Endothelial cell of umbilical vein (primary cell): ENCODE measurements at regions not wholly inside any gene's neighbourhood (a gene's known extent, or its start where the extent isn't known, plus 50 kb on each side); places are given as distances from the start of the nearest gene placed in this dataset.

Experiments
- BruUV-seq: library from RNA; stranded (reverse); fragments of 400-500 nt; replicated peaks from 2 replicates; lab custom pipeline; 2021; lab: Mats Ljungman, UMichigan
- CTCF ChIA-PET: fragments of 300-600, 350-600 bp; sonication (Branson Sonifier 250); formaldehyde crosslinking; loops from one replicate; lab custom pipeline; 2021; ENCODE audit warnings: antibody characterized with exemption, inconsistent platforms; lab: Charles Lee
- POLR2A ChIA-PET: fragments of 300-600, 350-600 bp; sonication (Branson Sonifier 250); formaldehyde crosslinking; loops from one replicate; lab custom pipeline; 2021; ENCODE audit warnings: antibody characterized with exemption, inconsistent platforms; lab: Charles Lee
- DNase-seq: peaks from one replicate; pipeline ENCODE4 v3.0.0-alpha.2; 2011; ENCODE audit warnings: low read depth, low spot score
- FAIRE-seq: peaks from 2 replicates; lab custom pipeline; 2011; peaks lifted over from hg19 to GRCh38; lab: Jason Lieb, UNC
- H2AFZ ChIP-seq: 2 replicates; pipeline ENCODE4 v1.6.0; 2012; ENCODE audit warnings: low read depth, low read length, control low read depth, inconsistent platforms
- H3K27ac ChIP-seq: 2 replicates; pipeline ENCODE4 v1.5.1; 2011; ENCODE audit warnings: low read depth, mild to moderate bottlenecking, control low read depth, low read length, moderate library complexity; ENCODE audit not compliant: insufficient read depth
- H3K27me3 ChIP-seq, 2 experiments: 2 replicates each; pipeline versions ENCODE4 v1.6.0 to v1.6.1; 2011; ENCODE audit warnings: low read length in 2 of 2, mixed read lengths in 1 of 2; ENCODE audit not compliant: control insufficient read depth in 2 of 2, insufficient read depth in 2 of 2
- H3K36me3 ChIP-seq, 2 experiments: 2 replicates in 1 of 2; 3 replicates in 1 of 2; pipeline ENCODE4 v1.5.1; 2011; ENCODE audit warnings: low read length in 2 of 2, mild to moderate bottlenecking in 1 of 2, moderate library complexity in 1 of 2; ENCODE audit not compliant: control insufficient read depth in 2 of 2, insufficient read depth in 2 of 2; ENCODE audit errors: extremely low read depth in 1 of 2
- H3K4me1 ChIP-seq: 3 replicates; pipeline ENCODE4 v1.5.1; 2011; ENCODE audit warnings: mild to moderate bottlenecking, low read length; ENCODE audit not compliant: control insufficient read depth, insufficient read depth; ENCODE audit errors: extremely low read depth
- H3K4me2 ChIP-seq: 2 replicates; pipeline ENCODE4 v1.6.1; 2011; ENCODE audit warnings: low read length, control low read depth, mixed read lengths; ENCODE audit not compliant: insufficient read depth
- H3K4me3 ChIP-seq, 3 experiments: fragments of 200-600 bp in 1 of 3; sonication (generic), shearing (Covaris generic) in 1 of 3; replicated peaks in 1 of 3; 2 replicates each; pipeline ENCODE4 v1.5.1; 2011 to 2016; ENCODE audit warnings: control low read depth in 3 of 3, low read length in 3 of 3, mild to moderate bottlenecking in 2 of 3, inconsistent platforms in 1 of 3, low read depth in 1 of 3, moderate library complexity in 1 of 3; ENCODE audit not compliant: insufficient read depth in 1 of 3
- H3K79me2 ChIP-seq: 2 replicates; pipeline ENCODE4 v1.6.0; 2012; ENCODE audit warnings: low read length, inconsistent platforms; ENCODE audit not compliant: control insufficient read depth, insufficient read depth
- H3K9ac ChIP-seq: replicated peaks from 2 replicates; pipeline ENCODE3; 2011; ENCODE audit warnings: low read length, control low read depth; ENCODE audit not compliant: insufficient read depth; ENCODE audit errors: extremely low read depth
- H3K9me1 ChIP-seq: replicated peaks from 3 replicates; pipeline ENCODE4 v1.6.0; 2011; ENCODE audit warnings: mild to moderate bottlenecking, low read length; ENCODE audit not compliant: control insufficient read depth, insufficient read depth; ENCODE audit errors: extremely low read depth
- H3K9me3 ChIP-seq: replicated peaks from 2 replicates; pipeline ENCODE4 v1.5.1; 2012; ENCODE audit warnings: low read length, inconsistent platforms; ENCODE audit not compliant: control insufficient read depth, insufficient read depth
- H4K20me1 ChIP-seq: replicated peaks from 2 replicates; pipeline ENCODE3; 2011; ENCODE audit warnings: mild to moderate bottlenecking, low read length; ENCODE audit not compliant: control insufficient read depth, insufficient read depth; ENCODE audit errors: extremely low read depth
- EZH2 ChIP-seq: IDR thresholded peaks from 2 replicates; pipeline ENCODE4 v1.6.1; 2012; ENCODE audit warnings: borderline replicate concordance, low read depth, mild to moderate bottlenecking, moderate library complexity, low read length, inconsistent platforms; ENCODE audit not compliant: severe bottlenecking
- FOS ChIP-seq: IDR thresholded peaks from 2 replicates; pipeline ENCODE4 v1.6.1; 2011; ENCODE audit warnings: mild to moderate bottlenecking, low read length, moderate library complexity, borderline replicate concordance; ENCODE audit not compliant: insufficient read depth
- GATA2 ChIP-seq: IDR thresholded peaks from 2 replicates; pipeline ENCODE4 v1.7.0; 2011; ENCODE audit warnings: low read depth, mild to moderate bottlenecking, moderate library complexity, mixed read lengths, low read length; ENCODE audit not compliant: insufficient read length, insufficient read depth
- JUN ChIP-seq: IDR thresholded peaks from 2 replicates; pipeline ENCODE4 v1.6.1; 2011; ENCODE audit warnings: borderline replicate concordance, low read depth; ENCODE audit not compliant: insufficient read length, insufficient read depth
- MYC ChIP-seq: IDR thresholded peaks from one replicate; pipeline ENCODE4 v1.6.1; 2011; ENCODE audit warnings: mild to moderate bottlenecking, low read depth, low read length
- POLR2A ChIP-seq: IDR thresholded peaks from 2 replicates; pipeline ENCODE4 v1.6.1; 2012; ENCODE audit warnings: low read depth, mild to moderate bottlenecking, control low read depth, low read length
- POLR2AphosphoS5 ChIP-seq: IDR thresholded peaks from 2 replicates; pipeline ENCODE4 v1.6.1; 2012; ENCODE audit warnings: low read depth, mild to moderate bottlenecking, control low read depth, low read length, moderate library complexity; ENCODE audit not compliant: insufficient read depth
- dilution Hi-C: fragments of 300-500 bp; cut with MboI; formaldehyde crosslinking; loops from one replicate; pipeline ENCODE4 v1.15.0; 2019; ENCODE audit warnings: low sequenced_read_pairs; ENCODE audit not compliant: extremely low pct_ligation_motif_present
- intact Hi-C: fragments of 100-400 bp; cut with micrococcal nuclease; formaldehyde crosslinking; loops from one replicate; pipeline ENCODE4 v1.10.0; 2022
- TF ChIP-seq, protein P1 (sequence below): IDR thresholded peaks from 2 replicates; pipeline ENCODE4 v1.6.1; 2011; ENCODE audit not compliant: insufficient read depth, insufficient read length
- TF ChIP-seq, protein P2 (sequence below), 2 donors: IDR thresholded peaks; 1 replicate in 1 of 2; 2 replicates in 1 of 2; pipeline ENCODE4 v1.5.1; 2011; ENCODE audit warnings: low read length in 2 of 2, mild to moderate bottlenecking in 2 of 2, moderate library complexity in 2 of 2, control low read depth in 1 of 2, inconsistent platforms in 1 of 2, low read depth in 1 of 2; ENCODE audit not compliant: insufficient read depth in 1 of 2; ENCODE audit errors: extremely low read depth in 1 of 2

DNA sequence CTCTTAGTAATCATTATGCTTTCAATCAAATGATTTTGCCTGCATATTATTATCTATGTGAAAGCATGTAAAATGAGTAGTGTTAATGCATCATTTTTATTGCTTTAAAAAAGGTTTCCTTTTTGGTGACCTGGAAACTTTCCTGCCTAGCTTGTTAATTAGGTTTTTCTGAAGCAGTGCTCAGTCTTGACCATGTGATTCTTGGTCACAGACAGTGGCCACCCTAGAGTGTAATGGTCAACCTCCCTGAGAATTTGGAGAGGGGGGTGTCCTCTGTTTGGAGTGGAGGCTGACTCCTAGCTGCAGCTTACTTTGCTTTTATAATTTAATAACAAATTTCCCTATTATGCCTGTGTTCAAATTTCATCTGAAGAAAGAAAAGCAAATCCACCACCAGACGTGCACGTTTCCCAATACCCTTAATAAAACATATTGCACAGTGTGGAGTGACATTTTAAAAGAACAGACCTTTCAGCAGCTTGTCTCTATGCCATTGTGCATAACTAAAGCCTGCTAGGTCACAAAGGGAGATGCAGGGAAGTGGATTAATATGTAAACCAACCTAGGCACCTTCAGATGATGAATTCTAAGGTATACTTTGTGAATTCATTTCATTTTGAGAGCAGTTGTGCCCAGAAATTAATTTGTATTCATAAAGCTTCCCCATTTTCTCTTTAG, 130.6 kb downstream of the RPRM start:
- Histone ChIP-seq H4K20me1 (no peaks in the 10 kb centered on the region), H3K79me2 (no peaks in the 10 kb centered on the region), H3K36me3 (no peaks in the 10 kb centered on the region), H3K9ac (no peak overlapping the region), H3K4me1 (no peaks in the 10 kb centered on the region), H3K4me2 (no peak overlapping the region), H3K27me3 (no peaks in the 10 kb centered on the region), H3K9me1 (no peaks in the 10 kb centered on the region), H3K4me3 (no peak overlapping the region), H3K9me3 (peaks cover 2% of the 10 kb centered on the region), H2AFZ (no peak overlapping the region), H3K27ac (no peak overlapping the region)
- POLR2A ChIA-PET: no interaction called here
- dilution Hi-C loops (no loop called here), intact Hi-C loops (no loop called here)
- TF ChIP-seq POLR2A (no peak), POLR2AphosphoS5 (no peak), JUN (no peak), MYC (no peak), EZH2 (no peak), GATA2 (no peak), FOS (no peak)
- TF ChIP-seq, protein P1, sequence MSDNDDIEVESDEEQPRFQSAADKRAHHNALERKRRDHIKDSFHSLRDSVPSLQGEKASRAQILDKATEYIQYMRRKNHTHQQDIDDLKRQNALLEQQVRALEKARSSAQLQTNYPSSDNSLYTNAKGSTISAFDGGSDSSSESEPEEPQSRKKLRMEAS: no peak
- TF ChIP-seq, protein P2, sequence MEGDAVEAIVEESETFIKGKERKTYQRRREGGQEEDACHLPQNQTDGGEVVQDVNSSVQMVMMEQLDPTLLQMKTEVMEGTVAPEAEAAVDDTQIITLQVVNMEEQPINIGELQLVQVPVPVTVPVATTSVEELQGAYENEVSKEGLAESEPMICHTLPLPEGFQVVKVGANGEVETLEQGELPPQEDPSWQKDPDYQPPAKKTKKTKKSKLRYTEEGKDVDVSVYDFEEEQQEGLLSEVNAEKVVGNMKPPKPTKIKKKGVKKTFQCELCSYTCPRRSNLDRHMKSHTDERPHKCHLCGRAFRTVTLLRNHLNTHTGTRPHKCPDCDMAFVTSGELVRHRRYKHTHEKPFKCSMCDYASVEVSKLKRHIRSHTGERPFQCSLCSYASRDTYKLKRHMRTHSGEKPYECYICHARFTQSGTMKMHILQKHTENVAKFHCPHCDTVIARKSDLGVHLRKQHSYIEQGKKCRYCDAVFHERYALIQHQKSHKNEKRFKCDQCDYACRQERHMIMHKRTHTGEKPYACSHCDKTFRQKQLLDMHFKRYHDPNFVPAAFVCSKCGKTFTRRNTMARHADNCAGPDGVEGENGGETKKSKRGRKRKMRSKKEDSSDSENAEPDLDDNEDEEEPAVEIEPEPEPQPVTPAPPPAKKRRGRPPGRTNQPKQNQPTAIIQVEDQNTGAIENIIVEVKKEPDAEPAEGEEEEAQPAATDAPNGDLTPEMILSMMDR (IDR thresholded peaks at IDR 0.05; ENCODE audit: extremely low read depth in 1 of 2, insufficient read depth in 1 of 2, low read depth in 1 of 2, low read length in 2 of 2): no peak
- DNase-seq (no peak), FAIRE-seq (no peak)
- CTCF ChIA-PET: no interaction called here
- no TSS peak for BruUV-seq
